Thyroid gland (tissue), 4 donors: ENCODE measurements at regions not wholly inside any gene's neighbourhood (a gene's known extent, or its start where the extent isn't known, plus 50 kb on each side); places are given as distances from the start of the nearest gene placed in this dataset.
"Not testable (repeated sequence)": the region's sequence is repeated elsewhere in the genome, so short reads cannot be mapped to it uniquely, and the experiment has no call there.

Experiments used
- DNase-seq, 2 donors: peaks; one replicate each; pipeline ENCODE4 v3.0.0-alpha.2; 2019
- H3K27ac ChIP-seq, 3 donors: fragments of 200-600 bp; sonication (generic); 1 replicate in 2 of 3; 2 replicates in 1 of 3; pipeline ENCODE4 v1.5.1; 2016 to 2019; ENCODE audit warnings: mild to moderate bottlenecking in 1 of 3, moderate library complexity in 1 of 3
- H3K27me3 ChIP-seq: fragments of 200-600 bp; sonication (generic); one replicate; pipeline ENCODE4 v1.5.1; 2019
- H3K36me3 ChIP-seq, 2 donors: fragments of 200-600 bp; sonication (generic); one replicate each; pipeline ENCODE4 v1.5.1; 2016 to 2019
- H3K4me1 ChIP-seq, 2 donors: fragments of 200-600 bp; sonication (generic); one replicate each; pipeline ENCODE4 v1.5.1; 2017 to 2019
- H3K4me3 ChIP-seq, 3 donors: fragments of 200-600 bp; sonication (generic); replicated peaks in 1 of 3; 1 replicate in 2 of 3; 2 replicates in 1 of 3; pipeline ENCODE4 v1.5.1; 2016; ENCODE audit warnings: mild to moderate bottlenecking in 1 of 3
- H3K9me3 ChIP-seq: fragments of 200-600 bp; sonication (generic); one replicate; pipeline ENCODE4 v1.5.1; 2017
- POLR2A ChIP-seq, 2 donors: fragments of 450-650 bp; IDR thresholded peaks; one replicate each; pipeline ENCODE4 v1.6.1; 2017; ENCODE audit warnings: antibody characterized with exemption in 2 of 2, mild to moderate bottlenecking in 2 of 2, moderate library complexity in 1 of 2
- WGBS, 2 donors: methylation state at CpG; one replicate each; pipeline ENCODE4 v1.1.5; 2017; 5-methylcytosine and 5-hydroxymethylcytosine counted together
- intact Hi-C: fragments of 100-400 bp; cut with DNase I; formaldehyde crosslinking; loops from one replicate; pipeline ENCODE4 v1.15.1; 2023
- TF ChIP-seq, protein P1 (sequence below), 6 experiments: fragments of 200-600 bp in 3 of 6; fragments of 450-650 bp in 3 of 6; sonication (generic) in 3 of 6; IDR thresholded peaks; one replicate each; pipeline ENCODE4 v1.5.1; 2016 to 2019; ENCODE audit warnings: antibody characterized with exemption in 6 of 6, mild to moderate bottlenecking in 2 of 6, inconsistent platforms in 1 of 6, moderate library complexity in 1 of 6

DNA sequence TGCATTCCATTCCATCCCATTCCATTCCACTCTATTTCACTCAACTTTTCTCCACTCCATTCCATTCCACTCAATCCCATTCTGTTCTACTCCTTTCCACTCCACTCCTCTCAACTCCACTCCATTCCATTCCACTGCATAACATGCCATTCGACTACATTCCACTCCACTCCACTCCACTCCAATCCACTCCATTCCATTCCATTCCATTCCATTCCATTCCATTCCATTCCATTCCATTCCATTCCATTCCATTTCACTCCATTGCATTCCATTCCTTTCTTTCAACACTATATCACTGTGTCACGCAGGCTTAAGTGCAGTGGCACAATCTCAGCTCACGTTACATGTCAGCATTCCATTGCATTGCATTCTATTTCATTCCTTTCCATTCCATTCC is 1430.4 kb downstream of the TSPY10 start:
- H3K9me3 ChIP-seq, H3K4me3 ChIP-seq, H3K36me3 ChIP-seq, intact Hi-C loops, H3K4me1 ChIP-seq, DNase-seq, H3K27ac ChIP-seq, H3K27me3 ChIP-seq: not testable (repeated sequence)
- WGBS, 2 donors: 22 to 27% methylated on average over 3 of the region's 3 CpGs

DNA sequence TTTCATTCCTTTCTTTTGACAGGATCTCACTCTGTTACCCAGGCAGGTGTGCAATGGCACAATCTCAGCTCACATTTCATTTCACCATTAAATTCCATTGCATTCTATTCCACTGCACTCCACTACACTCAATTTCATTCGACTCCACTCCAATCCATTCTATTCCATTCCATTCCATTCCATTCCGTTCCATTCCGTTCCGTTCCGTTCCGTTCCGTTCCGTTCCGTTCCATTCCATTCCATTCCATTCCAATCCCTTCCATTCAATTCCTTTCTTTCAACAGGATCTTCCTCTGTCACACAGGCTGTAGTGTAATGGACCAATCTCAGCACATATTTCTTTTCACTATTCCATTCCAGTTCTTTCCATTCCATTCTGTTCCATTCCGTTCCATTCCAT is 1445.7 kb downstream of the TSPY10 start:
- 79 to 83% methylated on average over 10 of the region's 10 CpGs for WGBS, 2 donors
- DNase-seq: no peak

DNA sequence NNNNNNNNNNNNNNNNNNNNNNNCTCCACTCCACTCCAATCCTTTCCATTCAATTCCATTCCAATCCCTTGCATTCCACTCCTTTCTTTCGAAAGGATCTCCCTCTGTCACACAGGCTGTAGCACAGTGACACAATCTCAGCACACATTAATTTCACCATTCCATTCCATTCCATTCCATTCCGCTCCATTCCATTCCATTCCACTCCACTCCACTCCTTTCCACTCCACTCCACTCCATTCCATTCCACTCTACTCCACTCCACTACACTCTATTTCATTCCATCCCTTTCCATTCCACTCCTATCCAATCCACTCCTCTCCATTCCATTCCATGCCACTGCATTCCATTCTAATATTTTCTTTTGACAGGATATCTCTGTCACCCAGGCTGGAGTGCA is 1459.0 kb downstream of the TSPY10 start:
- no peak overlapping the region for H3K4me3 ChIP-seq
- H3K36me3 ChIP-seq: no peaks in the 10 kb centered on the region
- no peaks in the 10 kb centered on the region for H3K4me1 ChIP-seq
- TF ChIP-seq POLR2A (IDR thresholded peaks at IDR 0.05): no peak
- TF ChIP-seq, protein P1, sequence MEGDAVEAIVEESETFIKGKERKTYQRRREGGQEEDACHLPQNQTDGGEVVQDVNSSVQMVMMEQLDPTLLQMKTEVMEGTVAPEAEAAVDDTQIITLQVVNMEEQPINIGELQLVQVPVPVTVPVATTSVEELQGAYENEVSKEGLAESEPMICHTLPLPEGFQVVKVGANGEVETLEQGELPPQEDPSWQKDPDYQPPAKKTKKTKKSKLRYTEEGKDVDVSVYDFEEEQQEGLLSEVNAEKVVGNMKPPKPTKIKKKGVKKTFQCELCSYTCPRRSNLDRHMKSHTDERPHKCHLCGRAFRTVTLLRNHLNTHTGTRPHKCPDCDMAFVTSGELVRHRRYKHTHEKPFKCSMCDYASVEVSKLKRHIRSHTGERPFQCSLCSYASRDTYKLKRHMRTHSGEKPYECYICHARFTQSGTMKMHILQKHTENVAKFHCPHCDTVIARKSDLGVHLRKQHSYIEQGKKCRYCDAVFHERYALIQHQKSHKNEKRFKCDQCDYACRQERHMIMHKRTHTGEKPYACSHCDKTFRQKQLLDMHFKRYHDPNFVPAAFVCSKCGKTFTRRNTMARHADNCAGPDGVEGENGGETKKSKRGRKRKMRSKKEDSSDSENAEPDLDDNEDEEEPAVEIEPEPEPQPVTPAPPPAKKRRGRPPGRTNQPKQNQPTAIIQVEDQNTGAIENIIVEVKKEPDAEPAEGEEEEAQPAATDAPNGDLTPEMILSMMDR (IDR thresholded peaks at IDR 0.05): no peak
- intact Hi-C loops: no loop called here
- H3K27ac ChIP-seq: no peak overlapping the region
- no peak for DNase-seq
- 62 to 75% methylated on average over 2 of the region's 2 CpGs for WGBS, 2 donors
- no peaks in the 10 kb centered on the region for H3K27me3 ChIP-seq
- no peaks in the 10 kb centered on the region for H3K9me3 ChIP-seq

More for the DNA sequence above, 1445.7 kb downstream of the TSPY10 start:
- H3K27ac ChIP-seq: no peak overlapping the region
- no peaks in the 10 kb centered on the region for H3K9me3 ChIP-seq
- H3K36me3 ChIP-seq: no peaks in the 10 kb centered on the region
- TF ChIP-seq, protein P1 (IDR thresholded peaks at IDR 0.05): no peak
- no peak for TF ChIP-seq POLR2A (IDR thresholded peaks at IDR 0.05)
- intact Hi-C loops: no loop called here
- H3K27me3 ChIP-seq: no peaks in the 10 kb centered on the region
- H3K4me1 ChIP-seq: no peaks in the 10 kb centered on the region
- no peak overlapping the region for H3K4me3 ChIP-seq

DNA sequence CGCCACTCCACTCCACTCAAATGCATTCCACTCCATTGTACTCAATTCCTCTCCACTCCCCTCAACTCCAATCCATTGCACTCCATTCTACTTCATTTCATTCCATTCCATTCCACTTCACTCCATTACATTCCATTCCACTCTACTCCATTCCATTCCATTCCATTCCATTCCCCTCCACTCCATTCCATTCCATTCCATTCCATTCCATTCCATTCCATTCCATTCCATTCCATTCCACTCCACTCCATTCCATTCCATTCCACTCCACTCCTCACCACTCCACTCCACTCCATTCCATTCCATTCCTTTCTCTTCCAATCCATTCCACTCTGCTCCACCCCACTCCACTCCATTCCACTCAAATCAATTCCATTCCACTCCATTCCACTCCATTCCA is 1459.9 kb downstream of the TSPY10 start:
- Histone ChIP-seq H3K9me3 (no peaks in the 10 kb centered on the region), H3K4me1 (no peaks in the 10 kb centered on the region), H3K27ac (no peak overlapping the region), H3K27me3 (no peaks in the 10 kb centered on the region), H3K4me3 (no peak overlapping the region), H3K36me3 (no peaks in the 10 kb centered on the region)
- intact Hi-C loops: no loop called here
- DNase-seq: no peak
- TF ChIP-seq, protein P1 (IDR thresholded peaks at IDR 0.05): no peak
- TF ChIP-seq POLR2A (IDR thresholded peaks at IDR 0.05): no peak
- WGBS, 2 donors: 14 to 34% methylated on average over 1 of the region's 1 CpG

DNA sequence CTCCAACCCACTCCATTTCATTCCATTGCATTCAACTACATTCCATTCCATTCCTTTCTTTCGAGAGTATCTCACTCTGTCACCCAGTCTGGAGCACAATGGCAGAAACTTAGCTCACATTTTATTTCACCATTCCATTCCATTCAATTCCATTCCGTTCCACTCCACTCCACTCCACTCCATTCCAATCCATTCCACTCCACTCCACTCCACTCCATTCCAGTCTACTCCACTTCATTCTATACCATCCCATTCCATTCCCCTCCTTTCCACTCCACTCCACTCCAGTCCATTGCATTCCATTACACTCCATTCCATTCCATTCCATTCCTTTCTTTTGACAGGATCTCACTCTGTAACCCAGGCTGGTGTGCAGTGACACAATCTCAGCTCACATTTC is 1466.3 kb downstream of the TSPY10 start:
- Histone ChIP-seq H3K9me3 (no peaks in the 10 kb centered on the region), H3K36me3 (no peaks in the 10 kb centered on the region), H3K27me3 (no peaks in the 10 kb centered on the region), H3K4me3 (no peak overlapping the region), H3K4me1 (no peaks in the 10 kb centered on the region), H3K27ac (no peak overlapping the region)
- WGBS, 2 donors: 34 to 35% methylated on average over 2 of the region's 2 CpGs
- intact Hi-C loops: no loop called here
- no peak for DNase-seq
- TF ChIP-seq POLR2A (IDR thresholded peaks at IDR 0.05): no peak
- TF ChIP-seq, protein P1 (IDR thresholded peaks at IDR 0.05): no peak

DNA sequence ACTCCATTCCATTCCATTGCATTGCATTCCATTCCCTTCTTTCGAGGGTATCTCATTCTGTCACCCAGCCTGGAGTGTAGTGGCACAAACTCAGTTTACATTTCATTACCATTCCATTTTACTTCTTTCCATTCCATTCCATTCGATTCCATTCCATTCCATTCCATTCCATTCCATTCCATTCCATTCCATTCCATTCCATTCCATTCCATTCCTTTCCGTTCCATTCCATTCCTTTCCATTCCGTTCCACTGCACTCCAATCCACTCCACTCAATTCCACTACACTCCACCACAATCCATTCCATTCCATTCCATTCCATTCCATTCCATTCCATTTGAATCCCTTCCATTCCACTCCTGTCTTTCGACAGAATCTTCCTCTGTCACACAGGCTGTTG is 1472.0 kb downstream of the TSPY10 start:
- H3K4me1 ChIP-seq, H3K27ac ChIP-seq, intact Hi-C loops, DNase-seq, H3K4me3 ChIP-seq, H3K27me3 ChIP-seq, H3K9me3 ChIP-seq, H3K36me3 ChIP-seq: not testable (repeated sequence)
- 40 to 50% methylated on average over 5 of the region's 5 CpGs for WGBS, 2 donors

DNA sequence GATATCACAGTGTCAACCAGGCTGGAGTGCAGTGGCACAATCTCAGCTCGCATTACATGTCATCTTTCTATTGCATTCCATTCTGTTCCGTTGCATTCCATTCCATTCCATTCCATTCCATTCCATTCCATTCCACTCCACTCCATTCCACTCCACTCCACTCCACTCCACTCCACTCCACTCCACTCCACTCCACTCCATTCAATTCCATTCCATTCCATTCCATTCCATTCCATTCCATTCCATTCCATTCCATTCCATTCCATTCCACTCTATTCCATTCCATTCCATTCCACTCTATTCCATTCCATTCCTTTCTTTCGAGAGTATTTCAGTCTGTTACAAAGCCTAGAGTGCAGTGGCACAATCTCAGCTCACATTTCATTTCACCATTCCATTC is 1486.5 kb downstream of the TSPY10 start:
- H3K4me3 ChIP-seq, DNase-seq, intact Hi-C loops, H3K9me3 ChIP-seq, H3K36me3 ChIP-seq, H3K27ac ChIP-seq, H3K4me1 ChIP-seq, H3K27me3 ChIP-seq: not testable (repeated sequence)
- 31 to 63% methylated on average over 3 of the region's 3 CpGs for WGBS, 2 donors
